ENCODE measurements at regions not wholly inside any gene's neighbourhood (a gene's known extent, or its start where the extent isn't known, plus 50 kb on each side); places are given as distances from the start of the nearest gene placed in this dataset.

DNA sequence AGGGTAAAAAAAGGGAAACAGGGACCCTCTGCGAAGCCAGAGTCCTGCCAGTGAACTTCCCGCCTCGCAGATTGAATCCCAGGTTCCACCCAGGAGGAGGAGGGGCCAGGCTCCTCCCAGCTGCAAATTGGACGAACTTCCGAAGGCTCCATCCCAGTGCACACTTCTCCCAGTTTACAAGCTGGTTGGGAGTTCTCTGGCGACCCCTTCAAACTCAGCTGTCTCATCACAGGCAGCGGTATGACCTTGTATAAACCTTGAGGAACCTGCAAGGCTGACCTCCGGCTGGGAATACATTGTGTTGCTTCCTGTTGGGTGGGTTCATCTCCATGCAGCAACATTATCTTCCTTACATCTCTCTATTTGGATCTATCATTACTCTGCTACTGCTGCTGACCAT, 962.7 kb downstream of the GRIK2 start:
- H3K9me3 Mint-ChIP-seq: peaks cover 1% of the 10 kb centered on the region
- no peaks in the 10 kb centered on the region for H3K36me3 Mint-ChIP-seq
- no peaks in the 10 kb centered on the region for H3K4me1 Mint-ChIP-seq
- no peak overlapping the region for H3K4me3 Mint-ChIP-seq
- DNase-seq: no peak
- no peak overlapping the region for H3K27ac Mint-ChIP-seq
- no peaks in the 10 kb centered on the region for H3K27me3 Mint-ChIP-seq

DNA sequence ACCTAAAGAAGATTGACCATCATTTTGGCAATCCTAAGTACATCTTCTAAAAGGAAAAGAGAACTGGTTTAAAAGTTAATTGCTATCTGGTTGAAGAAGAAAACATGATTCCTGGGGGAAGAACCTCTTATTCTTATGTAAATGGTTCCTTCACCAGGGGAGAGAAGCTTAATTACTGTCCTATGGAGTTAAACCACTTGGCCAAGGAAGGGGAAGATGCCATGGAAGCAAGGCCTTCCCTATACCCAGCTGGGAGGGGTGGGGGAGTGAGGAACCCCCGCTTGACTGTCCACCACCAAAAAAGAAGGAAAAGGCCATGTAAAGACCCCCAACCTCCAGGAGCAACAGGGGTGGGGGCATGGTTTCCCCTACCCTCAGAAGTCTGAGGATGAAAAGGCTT, 962.1 kb downstream of the GRIK2 start:
- Mint-ChIP-seq H3K4me3 (no peak overlapping the region), H3K27me3 (no peaks in the 10 kb centered on the region), H3K4me1 (no peaks in the 10 kb centered on the region), H3K36me3 (no peaks in the 10 kb centered on the region), H3K9me3 (peaks cover 1% of the 10 kb centered on the region), H3K27ac (no peak overlapping the region)
- no peak for DNase-seq

DNA sequence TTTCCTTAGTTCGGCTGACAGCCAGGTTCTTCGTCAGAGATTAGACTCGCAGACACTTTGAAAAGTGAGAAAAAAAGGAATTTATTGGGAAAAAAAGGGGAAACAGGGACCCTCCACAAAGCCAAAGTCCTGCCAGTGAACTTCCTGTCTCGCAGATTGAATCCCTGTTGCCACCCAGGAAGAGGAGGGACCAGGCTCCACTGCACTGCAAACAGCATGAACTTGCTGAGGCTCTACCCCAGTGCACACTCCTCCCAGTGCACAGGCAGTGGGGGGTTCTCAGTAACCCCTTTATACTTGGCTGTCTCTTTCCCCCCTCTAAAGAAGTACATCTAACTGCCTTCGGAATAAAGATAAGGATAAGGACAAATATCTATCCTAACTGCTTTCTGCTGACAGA, 959.0 kb downstream of the GRIK2 start:
- no peak overlapping the region for H3K27ac Mint-ChIP-seq

DNA sequence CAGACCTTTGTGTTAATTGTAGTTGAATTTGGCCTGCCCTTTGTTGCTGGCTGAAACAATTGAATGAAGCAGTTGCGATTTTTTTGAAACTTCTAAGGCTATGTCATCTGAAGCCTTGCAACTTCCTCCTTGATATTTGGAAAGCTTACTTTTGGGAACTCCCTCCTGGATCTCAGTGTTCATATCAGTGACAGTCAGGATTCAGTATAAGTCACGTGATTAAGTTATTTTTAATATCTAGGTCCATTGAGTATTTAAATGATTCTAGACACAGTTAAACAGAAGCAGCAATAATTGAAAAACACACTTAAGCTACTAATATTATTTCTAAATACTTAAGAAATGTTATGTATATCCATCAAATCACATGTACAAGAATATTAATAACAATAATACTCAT, 951.3 kb downstream of the GRIK2 start:
- H3K4me1 Mint-ChIP-seq: no peaks in the 10 kb centered on the region
- no peak for DNase-seq
- H3K27ac Mint-ChIP-seq: no peak overlapping the region
- H3K4me3 Mint-ChIP-seq: no peak overlapping the region
- H3K36me3 Mint-ChIP-seq: no peaks in the 10 kb centered on the region
- peaks cover 6% of the 10 kb centered on the region for H3K9me3 Mint-ChIP-seq
- no peaks in the 10 kb centered on the region for H3K27me3 Mint-ChIP-seq

More for the DNA sequence above, 959.0 kb downstream of the GRIK2 start:
- no peak overlapping the region for H3K4me3 Mint-ChIP-seq
- H3K36me3 Mint-ChIP-seq: no peaks in the 10 kb centered on the region
- H3K9me3 Mint-ChIP-seq: peaks cover 3% of the 10 kb centered on the region
- no peak for DNase-seq
- H3K4me1 Mint-ChIP-seq: no peaks in the 10 kb centered on the region
- no peaks in the 10 kb centered on the region for H3K27me3 Mint-ChIP-seq

DNA sequence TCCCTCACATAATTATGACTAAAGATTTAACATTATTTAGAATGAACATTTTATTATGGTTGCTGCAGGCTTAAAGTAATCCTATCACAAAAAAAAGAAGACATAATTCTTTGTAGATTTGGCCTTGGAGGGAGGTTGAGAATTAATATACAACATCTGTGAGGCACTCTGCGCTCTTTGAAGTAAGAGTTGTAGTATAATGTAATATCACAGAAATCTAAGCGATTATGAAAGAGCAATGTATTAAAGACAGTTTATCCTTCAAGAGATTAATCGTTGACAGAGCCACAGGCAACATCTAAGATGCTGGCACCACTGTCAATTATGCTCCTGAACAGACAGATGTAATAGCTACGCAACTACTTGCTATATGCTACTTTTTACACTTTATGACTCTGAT, 946.8 kb downstream of the GRIK2 start:
- H3K9me3 Mint-ChIP-seq: no peaks in the 10 kb centered on the region
- no peak for DNase-seq
- no peaks in the 10 kb centered on the region for H3K27me3 Mint-ChIP-seq
- H3K27ac Mint-ChIP-seq: no peak overlapping the region
- H3K4me3 Mint-ChIP-seq: no peak overlapping the region
- H3K36me3 Mint-ChIP-seq: no peaks in the 10 kb centered on the region
- no peaks in the 10 kb centered on the region for H3K4me1 Mint-ChIP-seq

DNA sequence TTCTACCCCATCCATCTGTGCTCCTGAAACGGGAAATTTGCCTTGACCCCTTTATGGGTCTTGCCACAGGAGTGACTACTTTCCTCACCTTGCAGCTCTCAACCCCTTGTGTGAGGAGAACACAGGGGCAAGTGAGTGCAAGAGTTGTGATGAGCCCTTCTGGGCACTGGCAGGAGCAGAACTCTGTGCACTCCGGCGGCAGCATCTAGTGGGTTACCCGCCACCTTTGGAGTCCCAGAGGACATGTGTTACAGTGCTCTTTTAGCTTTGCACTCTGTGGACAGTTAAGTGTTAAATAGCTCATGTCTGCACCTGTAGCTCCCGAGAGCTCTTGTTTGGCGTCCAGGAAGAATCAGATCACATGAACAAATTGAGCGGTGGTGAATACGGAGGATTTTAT, 940.2 kb downstream of the GRIK2 start:
- Mint-ChIP-seq H3K36me3 (no peaks in the 10 kb centered on the region), H3K4me1 (no peaks in the 10 kb centered on the region), H3K9me3 (peaks cover 3% of the 10 kb centered on the region), H3K4me3 (no peak overlapping the region), H3K27me3 (no peaks in the 10 kb centered on the region), H3K27ac (no peak overlapping the region)
- DNase-seq: no peak

DNA sequence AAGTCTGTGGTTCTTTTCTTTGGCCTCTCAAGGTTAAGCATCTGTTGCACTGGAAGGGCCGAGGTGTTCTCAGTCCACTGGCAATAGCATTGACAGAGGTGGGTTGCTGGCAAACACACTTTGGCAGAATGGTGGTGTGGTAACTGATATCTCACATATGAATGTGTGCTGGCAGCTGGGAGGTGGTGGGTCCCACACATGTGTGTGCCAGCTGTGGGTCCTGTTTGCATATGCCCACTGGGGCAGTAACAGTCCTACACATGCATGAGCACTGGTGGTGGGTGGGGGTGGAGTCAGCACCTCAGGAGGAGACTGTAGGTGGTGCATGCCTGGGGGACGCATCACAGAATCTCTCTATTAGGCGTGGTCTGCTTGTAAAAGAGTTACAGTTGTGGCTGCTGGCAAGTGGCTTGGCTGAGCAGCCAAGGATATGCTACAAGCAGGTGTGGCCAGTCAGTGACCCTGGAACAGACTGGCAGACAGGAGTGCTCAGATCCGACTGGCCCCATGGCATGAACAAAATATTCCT, 934.3 kb downstream of the GRIK2 start:
- Mint-ChIP-seq H3K4me3 (no peak overlapping the region), H3K4me1 (no peaks in the 10 kb centered on the region), H3K9me3 (no peaks in the 10 kb centered on the region), H3K36me3 (no peaks in the 10 kb centered on the region), H3K27me3 (no peaks in the 10 kb centered on the region), H3K27ac (no peak overlapping the region)
- no peak for DNase-seq

DNA sequence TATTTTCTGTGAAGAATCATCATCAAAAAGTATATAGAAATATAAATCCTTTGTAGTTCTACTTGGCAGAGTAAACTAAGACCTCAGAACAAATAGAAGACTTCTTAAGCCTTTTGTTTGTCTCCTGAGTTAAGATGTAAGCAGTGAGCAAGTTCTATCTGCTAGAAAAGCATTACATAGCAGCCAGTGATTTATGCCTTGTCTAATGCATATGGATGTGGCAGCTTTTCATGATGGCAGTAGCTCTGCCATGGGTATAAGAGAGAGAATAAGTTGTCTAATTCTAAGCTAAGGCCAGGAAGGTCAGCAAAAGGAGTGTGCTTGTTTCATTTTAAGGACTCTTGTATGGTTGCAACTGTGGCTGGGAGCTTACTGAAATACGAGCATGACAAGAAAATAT, 920.2 kb downstream of the GRIK2 start:
- Mint-ChIP-seq H3K36me3 (no peaks in the 10 kb centered on the region), H3K4me3 (no peak overlapping the region), H3K4me1 (no peaks in the 10 kb centered on the region), H3K27me3 (no peaks in the 10 kb centered on the region), H3K9me3 (peaks cover 3% of the 10 kb centered on the region), H3K27ac (no peak overlapping the region)
- DNase-seq: no peak

DNA sequence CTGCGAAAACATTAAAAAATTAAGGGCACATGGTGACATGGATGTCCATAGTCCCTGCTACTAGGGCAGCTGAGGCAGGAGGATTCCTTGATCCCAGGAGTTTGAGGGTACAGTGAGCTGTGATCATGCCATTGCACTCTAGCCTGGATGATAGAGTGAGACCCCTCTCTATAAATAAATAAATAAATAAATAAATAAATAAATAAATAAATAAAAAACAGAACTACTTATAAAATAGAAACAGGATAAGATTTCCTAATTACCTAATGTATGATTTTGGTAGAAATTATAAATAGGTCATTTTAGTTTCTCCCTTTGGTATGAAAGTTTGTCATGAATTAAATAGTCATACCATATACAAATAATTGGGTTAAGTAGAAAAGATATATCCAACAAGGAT, 916.2 kb downstream of the GRIK2 start:
- no peak for DNase-seq
- Mint-ChIP-seq H3K4me3 (no peak overlapping the region), H3K27ac (no peak overlapping the region), H3K36me3 (no peaks in the 10 kb centered on the region), H3K9me3 (peaks cover 12% of the 10 kb centered on the region), H3K27me3 (no peaks in the 10 kb centered on the region), H3K4me1 (no peaks in the 10 kb centered on the region)

DNA sequence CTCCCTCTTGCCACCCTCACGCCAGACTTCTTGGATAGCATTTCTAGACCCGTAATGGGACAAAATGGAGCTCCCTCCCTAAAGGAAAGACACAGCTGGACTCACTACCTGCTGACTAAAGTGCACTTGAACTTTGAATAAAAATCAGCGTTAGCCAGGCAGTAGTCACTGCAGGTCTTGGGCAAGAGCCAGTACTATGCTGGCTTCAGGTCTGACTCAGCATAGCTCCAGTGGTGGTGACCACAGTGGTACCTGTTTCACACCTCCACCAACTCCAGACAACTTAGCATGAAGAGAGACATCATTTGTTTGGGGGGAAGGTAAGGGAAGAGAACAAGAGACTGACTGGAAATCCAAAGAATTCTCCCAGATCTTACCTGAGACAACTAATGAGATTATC, 906.8 kb downstream of the GRIK2 start:
- Mint-ChIP-seq H3K27me3 (no peaks in the 10 kb centered on the region), H3K4me3 (no peak overlapping the region), H3K27ac (no peak overlapping the region), H3K9me3 (peaks cover 9% of the 10 kb centered on the region), H3K4me1 (no peaks in the 10 kb centered on the region), H3K36me3 (no peaks in the 10 kb centered on the region)
- DNase-seq: no peak

DNA sequence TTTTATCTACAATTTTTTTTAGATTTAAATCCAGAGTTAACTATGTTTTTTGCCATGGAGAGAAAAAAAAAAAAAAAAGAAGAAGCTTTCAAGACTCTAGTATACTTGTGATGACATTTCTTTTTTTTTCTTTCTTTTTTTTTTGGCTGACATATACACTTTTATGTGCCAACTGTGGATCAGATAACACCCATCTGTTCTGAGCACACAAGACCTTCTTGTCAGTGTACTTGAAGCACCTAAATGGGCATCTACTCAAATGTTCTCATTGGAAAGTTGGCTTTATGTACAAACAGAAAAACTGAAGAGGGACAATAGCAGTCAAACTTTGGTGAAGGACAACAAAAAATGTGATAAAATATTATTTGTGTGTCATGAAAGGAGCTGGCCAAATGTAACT, 904.5 kb downstream of the GRIK2 start:
- Mint-ChIP-seq H3K36me3 (no peaks in the 10 kb centered on the region), H3K4me1 (no peaks in the 10 kb centered on the region), H3K4me3 (no peak overlapping the region), H3K27me3 (no peaks in the 10 kb centered on the region), H3K27ac (no peak overlapping the region), H3K9me3 (peaks cover 7% of the 10 kb centered on the region)
- no peak for DNase-seq

Data from activated naive CD8-positive, alpha-beta T cell treated with anti-CD3 and anti-CD28 coated beads for 36 hours (primary cell).